ENCODE measurements at regions not wholly inside any gene's neighbourhood (a gene's known extent, or its start where the extent isn't known, plus 50 kb on each side); places are given as distances from the start of the nearest gene placed in this dataset.

- no peaks in the 10 kb centered on the region for H3K27me3 ChIP-seq (ENCODE audit: control insufficient read depth, insufficient read depth, low read length)
- DNase-seq (ENCODE audit: low read depth) = no peak
- H3K4me3 ChIP-seq (ENCODE audit: low read depth, low read length) = no peak overlapping the region
- ChIA-PET CTCF (interaction anchor here (0.6 kb wide), 1 partner anchor 284 kb away, joined by 3 read pairs; no protein-coding TSS in a partner anchor), POLR2A (no interaction called here)
- no peak for TF ChIP-seq CTCF (IDR thresholded peaks at IDR 0.05; ENCODE audit: insufficient read depth, low read depth, low read length)
- H3K36me3 ChIP-seq (ENCODE audit: control insufficient read depth, insufficient read depth, low read length) = no peaks in the 10 kb centered on the region
These were observed 208.4 kb upstream of the PTBP2 start for GRCh38 chr1:96513136-96513535.

GRCh38 chr1:96515430-96515829 is 206.2 kb upstream of the PTBP2 start:
- H3K4me3 ChIP-seq (ENCODE audit: low read depth, low read length) = no peak overlapping the region
- TF ChIP-seq CTCF (IDR thresholded peaks at IDR 0.05; ENCODE audit: insufficient read depth, low read depth, low read length) = no peak
- ChIA-PET POLR2A (no interaction called here), CTCF (no interaction called here)
- no peaks in the 10 kb centered on the region for H3K27me3 ChIP-seq (ENCODE audit: control insufficient read depth, insufficient read depth, low read length)
- no peaks in the 10 kb centered on the region for H3K36me3 ChIP-seq (ENCODE audit: control insufficient read depth, insufficient read depth, low read length)
- DNase-seq (ENCODE audit: low read depth) = no peak

GRCh38 chr1:96515925-96516324 is 205.7 kb upstream of the PTBP2 start:
- no peak for TF ChIP-seq CTCF (IDR thresholded peaks at IDR 0.05; ENCODE audit: insufficient read depth, low read depth, low read length)
- H3K4me3 ChIP-seq (ENCODE audit: low read depth, low read length) = no peak overlapping the region
- H3K27me3 ChIP-seq (ENCODE audit: control insufficient read depth, insufficient read depth, low read length) = no peaks in the 10 kb centered on the region
- ChIA-PET POLR2A (no interaction called here), CTCF (no interaction called here)
- H3K36me3 ChIP-seq (ENCODE audit: control insufficient read depth, insufficient read depth, low read length) = no peaks in the 10 kb centered on the region
- DNase-seq (ENCODE audit: low read depth) = no peak

- no peak for DNase-seq (ENCODE audit: low read depth)
- Histone ChIP-seq H3K4me3 (ENCODE audit: low read depth, low read length) (no peak overlapping the region), H3K27me3 (ENCODE audit: control insufficient read depth, insufficient read depth, low read length) (no peaks in the 10 kb centered on the region), H3K36me3 (ENCODE audit: control insufficient read depth, insufficient read depth, low read length) (no peaks in the 10 kb centered on the region)
- TF ChIP-seq CTCF (IDR thresholded peaks at IDR 0.05; ENCODE audit: insufficient read depth, low read depth, low read length) = no peak
- CTCF ChIA-PET = no interaction called here
- POLR2A ChIA-PET = no interaction called here
These were observed 201.6 kb upstream of the PTBP2 start for GRCh38 chr1:96519851-96520578.

- H3K4me3 ChIP-seq (ENCODE audit: low read depth, low read length) = no peak overlapping the region
- POLR2A ChIA-PET = no interaction called here
These were observed 201.0 kb upstream of the PTBP2 start for GRCh38 chr1:96520579-96520947.

More at GRCh38 chr1:96520579-96520947, 201.0 kb upstream of the PTBP2 start:
- CTCF ChIA-PET = no interaction called here
- Histone ChIP-seq H3K36me3 (ENCODE audit: control insufficient read depth, insufficient read depth, low read length) (no peaks in the 10 kb centered on the region), H3K27me3 (ENCODE audit: control insufficient read depth, insufficient read depth, low read length) (no peaks in the 10 kb centered on the region)
- TF ChIP-seq CTCF (IDR thresholded peaks at IDR 0.05; ENCODE audit: insufficient read depth, low read depth, low read length) = no peak
- no peak for DNase-seq (ENCODE audit: low read depth)

All from BJ (cell line).